ENCODE measurements at regions not wholly inside any gene's neighbourhood (a gene's known extent, or its start where the extent isn't known, plus 50 kb on each side); places are given as distances from the start of the nearest gene placed in this dataset.

DNA sequence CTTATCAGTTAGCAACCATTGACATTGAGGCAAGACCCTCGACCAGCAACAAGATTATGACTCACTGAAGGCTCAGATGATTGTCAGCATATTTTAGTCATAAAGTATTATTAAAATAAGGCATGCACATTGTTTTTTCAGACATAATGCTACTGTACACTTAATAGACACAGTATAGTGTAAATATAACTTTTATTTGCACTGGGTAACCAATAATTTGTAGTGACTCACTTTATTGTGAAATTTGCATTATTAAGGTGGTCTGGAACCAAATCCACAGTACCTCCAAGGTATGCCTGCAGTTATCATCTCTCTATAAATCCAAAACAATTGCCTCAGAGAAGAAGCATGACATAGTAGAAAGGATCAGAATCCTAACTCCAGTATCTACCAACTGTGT, 330.1 kb upstream of the SMIM31 start:
- TF ChIP-seq CTCF (IDR thresholded peaks at IDR 0.05; ENCODE audit: low read depth, low read length) (no peak), EZH2phosphoT487 (IDR thresholded peaks at IDR 0.05; ENCODE audit: low read depth) (no peak)

All from OCI-LY3 (cell line).